Liver (tissue), 3 donors: ENCODE measurements at regions not wholly inside any gene's neighbourhood (a gene's known extent, or its start where the extent isn't known, plus 50 kb on each side); places are given as distances from the start of the nearest gene placed in this dataset.

Experiments
- FOXA1 ChIP-seq: IDR thresholded peaks from 2 replicates; pipeline ENCODE4 v1.6.1; 2016; ENCODE audit warnings: antibody characterized with exemption
- GABPA ChIP-seq, 2 donors: IDR thresholded peaks in 1 of 2; conservative IDR thresholded peaks in 1 of 2; 2 replicates each; pipeline ENCODE4 v1.6.1; 2016; ENCODE audit warnings: antibody characterized with exemption in 2 of 2, mild to moderate bottlenecking in 1 of 2, moderate library complexity in 1 of 2
- HNF4G ChIP-seq: IDR thresholded peaks from 2 replicates; pipeline ENCODE4 v1.6.1; 2016; ENCODE audit warnings: antibody characterized with exemption
- JUND ChIP-seq, 2 donors: IDR thresholded peaks; 2 replicates each; pipeline ENCODE4 v1.6.1; 2016; ENCODE audit warnings: antibody characterized with exemption in 2 of 2
- RAD21 ChIP-seq, 2 donors: IDR thresholded peaks; 2 replicates each; pipeline ENCODE4 v1.6.1; 2016; ENCODE audit warnings: antibody characterized with exemption in 2 of 2, mild to moderate bottlenecking in 2 of 2
- SP1 ChIP-seq: IDR thresholded peaks from 2 replicates; pipeline ENCODE4 v1.6.1; 2018; ENCODE audit warnings: antibody characterized with exemption, mild to moderate bottlenecking
- TAF1 ChIP-seq: conservative IDR thresholded peaks from 2 replicates; pipeline ENCODE4 v1.6.1; 2016; ENCODE audit warnings: antibody characterized with exemption, mild to moderate bottlenecking
- TF ChIP-seq, protein P1 (sequence below): fragments of 150-350 bp; IDR thresholded peaks from 2 replicates; pipeline ENCODE4 v1.5.1; 2017; ENCODE audit warnings: improper control_type of control experiment, low read depth, low read length; ENCODE audit not compliant: missing input control
- TF ChIP-seq, protein P2 (sequence below): IDR thresholded peaks from 2 replicates; pipeline ENCODE4 v1.6.1; 2016; ENCODE audit warnings: antibody characterized with exemption, mild to moderate bottlenecking
- TF ChIP-seq, protein P3 (sequence below): IDR thresholded peaks from 2 replicates; pipeline ENCODE4 v1.6.1; 2016; ENCODE audit warnings: antibody characterized with exemption
- TF ChIP-seq, protein P4 (sequence below): IDR thresholded peaks from 2 replicates; pipeline ENCODE4 v1.6.1; 2016; ENCODE audit warnings: antibody characterized with exemption
- donor health status: healthy.
- donor health status: healthy.

DNA sequence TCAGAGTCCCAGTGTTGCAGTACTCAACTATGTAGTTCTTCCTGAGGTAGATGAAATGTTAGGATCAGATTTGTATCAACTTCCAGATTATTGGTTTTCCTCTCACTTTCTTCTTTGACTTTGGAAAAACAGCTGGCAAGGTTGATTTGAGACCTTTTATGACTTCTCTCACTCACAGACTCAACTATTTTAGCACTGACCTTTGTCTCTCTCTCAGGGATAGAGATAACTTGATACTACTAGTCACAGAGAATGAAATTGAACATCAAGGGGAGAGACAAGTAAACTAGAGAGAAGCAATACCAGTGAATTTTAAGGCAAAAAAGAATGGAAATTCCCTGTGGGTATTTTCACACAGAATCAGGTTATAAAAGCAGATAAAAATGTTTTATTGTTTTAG, 159.7 kb upstream of the B3GALT2 start:
- TF ChIP-seq TAF1 = no peak
- no peak for TF ChIP-seq SP1
- TF ChIP-seq, protein P1, sequence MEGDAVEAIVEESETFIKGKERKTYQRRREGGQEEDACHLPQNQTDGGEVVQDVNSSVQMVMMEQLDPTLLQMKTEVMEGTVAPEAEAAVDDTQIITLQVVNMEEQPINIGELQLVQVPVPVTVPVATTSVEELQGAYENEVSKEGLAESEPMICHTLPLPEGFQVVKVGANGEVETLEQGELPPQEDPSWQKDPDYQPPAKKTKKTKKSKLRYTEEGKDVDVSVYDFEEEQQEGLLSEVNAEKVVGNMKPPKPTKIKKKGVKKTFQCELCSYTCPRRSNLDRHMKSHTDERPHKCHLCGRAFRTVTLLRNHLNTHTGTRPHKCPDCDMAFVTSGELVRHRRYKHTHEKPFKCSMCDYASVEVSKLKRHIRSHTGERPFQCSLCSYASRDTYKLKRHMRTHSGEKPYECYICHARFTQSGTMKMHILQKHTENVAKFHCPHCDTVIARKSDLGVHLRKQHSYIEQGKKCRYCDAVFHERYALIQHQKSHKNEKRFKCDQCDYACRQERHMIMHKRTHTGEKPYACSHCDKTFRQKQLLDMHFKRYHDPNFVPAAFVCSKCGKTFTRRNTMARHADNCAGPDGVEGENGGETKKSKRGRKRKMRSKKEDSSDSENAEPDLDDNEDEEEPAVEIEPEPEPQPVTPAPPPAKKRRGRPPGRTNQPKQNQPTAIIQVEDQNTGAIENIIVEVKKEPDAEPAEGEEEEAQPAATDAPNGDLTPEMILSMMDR = no peak
- no peak for TF ChIP-seq HNF4G
- TF ChIP-seq GABPA (IDR thresholded peaks at IDR 0.05 in 1 of 2, conservative IDR thresholded peaks at IDR 0.05 in 1 of 2) = no peak
- TF ChIP-seq, protein P2, sequence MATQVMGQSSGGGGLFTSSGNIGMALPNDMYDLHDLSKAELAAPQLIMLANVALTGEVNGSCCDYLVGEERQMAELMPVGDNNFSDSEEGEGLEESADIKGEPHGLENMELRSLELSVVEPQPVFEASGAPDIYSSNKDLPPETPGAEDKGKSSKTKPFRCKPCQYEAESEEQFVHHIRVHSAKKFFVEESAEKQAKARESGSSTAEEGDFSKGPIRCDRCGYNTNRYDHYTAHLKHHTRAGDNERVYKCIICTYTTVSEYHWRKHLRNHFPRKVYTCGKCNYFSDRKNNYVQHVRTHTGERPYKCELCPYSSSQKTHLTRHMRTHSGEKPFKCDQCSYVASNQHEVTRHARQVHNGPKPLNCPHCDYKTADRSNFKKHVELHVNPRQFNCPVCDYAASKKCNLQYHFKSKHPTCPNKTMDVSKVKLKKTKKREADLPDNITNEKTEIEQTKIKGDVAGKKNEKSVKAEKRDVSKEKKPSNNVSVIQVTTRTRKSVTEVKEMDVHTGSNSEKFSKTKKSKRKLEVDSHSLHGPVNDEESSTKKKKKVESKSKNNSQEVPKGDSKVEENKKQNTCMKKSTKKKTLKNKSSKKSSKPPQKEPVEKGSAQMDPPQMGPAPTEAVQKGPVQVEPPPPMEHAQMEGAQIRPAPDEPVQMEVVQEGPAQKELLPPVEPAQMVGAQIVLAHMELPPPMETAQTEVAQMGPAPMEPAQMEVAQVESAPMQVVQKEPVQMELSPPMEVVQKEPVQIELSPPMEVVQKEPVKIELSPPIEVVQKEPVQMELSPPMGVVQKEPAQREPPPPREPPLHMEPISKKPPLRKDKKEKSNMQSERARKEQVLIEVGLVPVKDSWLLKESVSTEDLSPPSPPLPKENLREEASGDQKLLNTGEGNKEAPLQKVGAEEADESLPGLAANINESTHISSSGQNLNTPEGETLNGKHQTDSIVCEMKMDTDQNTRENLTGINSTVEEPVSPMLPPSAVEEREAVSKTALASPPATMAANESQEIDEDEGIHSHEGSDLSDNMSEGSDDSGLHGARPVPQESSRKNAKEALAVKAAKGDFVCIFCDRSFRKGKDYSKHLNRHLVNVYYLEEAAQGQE = no peak
- TF ChIP-seq RAD21 (IDR thresholded peaks at IDR 0.05) = no peak
- no peak for TF ChIP-seq JUND (IDR thresholded peaks at IDR 0.05)
- TF ChIP-seq, protein P3, sequence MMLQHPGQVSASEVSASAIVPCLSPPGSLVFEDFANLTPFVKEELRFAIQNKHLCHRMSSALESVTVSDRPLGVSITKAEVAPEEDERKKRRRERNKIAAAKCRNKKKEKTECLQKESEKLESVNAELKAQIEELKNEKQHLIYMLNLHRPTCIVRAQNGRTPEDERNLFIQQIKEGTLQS = no peak
- TF ChIP-seq FOXA1 = no peak
- TF ChIP-seq, protein P4, sequence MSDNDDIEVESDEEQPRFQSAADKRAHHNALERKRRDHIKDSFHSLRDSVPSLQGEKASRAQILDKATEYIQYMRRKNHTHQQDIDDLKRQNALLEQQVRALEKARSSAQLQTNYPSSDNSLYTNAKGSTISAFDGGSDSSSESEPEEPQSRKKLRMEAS = no peak
